HS-5 (cell line): ENCODE measurements at regions not wholly inside any gene's neighbourhood (a gene's known extent, or its start where the extent isn't known, plus 50 kb on each side); places are given as distances from the start of the nearest gene placed in this dataset.
A peak's percentile ranks its signal among the peaks of the same experiment; 100 is the strongest.
"Not testable (repeated sequence)": the region's sequence is repeated elsewhere in the genome, so short reads cannot be mapped to it uniquely, and the experiment has no call there.

Source experiments
- DNase-seq: peaks from one replicate; pipeline ENCODE4 v3.0.0-alpha.2; 2012; ENCODE audit warnings: low read depth

DNA sequence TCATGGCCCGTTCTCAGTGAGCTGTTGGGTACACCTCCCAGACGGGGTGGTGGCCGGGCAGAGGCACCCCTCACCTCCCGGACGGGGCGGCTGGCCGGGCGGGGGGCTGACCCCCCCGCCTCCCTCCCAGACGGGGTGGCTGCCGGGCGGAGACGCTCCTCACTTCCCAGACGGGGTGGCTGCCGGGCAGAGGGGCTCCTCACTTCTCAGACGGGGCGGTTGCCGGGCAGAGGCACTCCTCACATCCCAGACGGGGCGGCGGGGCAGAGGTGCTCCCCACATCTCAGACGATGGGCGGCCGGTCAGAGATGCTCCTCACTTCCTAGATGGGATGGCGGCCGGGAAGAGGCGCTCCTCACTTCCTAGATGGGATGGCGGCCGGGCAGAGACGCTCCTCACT lies 129.7 kb upstream of the DAAM1 start:
- DNase-seq, result not testable (repeated sequence)

- no peak for DNase-seq
Observed at GRCh38 chr14:59060841-59061240, 127.6 kb upstream of the DAAM1 start.

- no peak for DNase-seq
Observed at GRCh38 chr14:59061292-59061691, 127.2 kb upstream of the DAAM1 start.

DNA sequence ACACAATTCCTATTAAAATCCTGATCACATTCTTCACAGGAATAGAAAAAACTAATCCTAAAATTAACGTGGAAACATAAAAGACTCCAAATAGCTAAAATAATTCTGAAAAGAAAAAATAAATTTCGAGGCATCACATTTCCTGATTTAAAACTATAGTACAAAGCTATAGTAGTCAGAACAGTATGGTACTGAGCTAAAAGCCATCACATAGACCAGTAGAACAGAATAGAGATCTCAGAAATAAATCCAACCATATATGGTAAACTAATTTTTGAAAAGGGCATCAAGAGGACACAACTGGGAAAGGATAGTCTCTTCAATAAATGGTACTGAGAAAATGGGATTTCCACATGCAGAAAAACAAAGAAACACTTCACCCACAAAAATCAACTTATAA lies 125.2 kb upstream of the DAAM1 start:
- DNase-seq, result no peak

GRCh38 chr14:59067127-59067894 lies 121.2 kb upstream of the DAAM1 start:
- no peak for DNase-seq

DNA sequence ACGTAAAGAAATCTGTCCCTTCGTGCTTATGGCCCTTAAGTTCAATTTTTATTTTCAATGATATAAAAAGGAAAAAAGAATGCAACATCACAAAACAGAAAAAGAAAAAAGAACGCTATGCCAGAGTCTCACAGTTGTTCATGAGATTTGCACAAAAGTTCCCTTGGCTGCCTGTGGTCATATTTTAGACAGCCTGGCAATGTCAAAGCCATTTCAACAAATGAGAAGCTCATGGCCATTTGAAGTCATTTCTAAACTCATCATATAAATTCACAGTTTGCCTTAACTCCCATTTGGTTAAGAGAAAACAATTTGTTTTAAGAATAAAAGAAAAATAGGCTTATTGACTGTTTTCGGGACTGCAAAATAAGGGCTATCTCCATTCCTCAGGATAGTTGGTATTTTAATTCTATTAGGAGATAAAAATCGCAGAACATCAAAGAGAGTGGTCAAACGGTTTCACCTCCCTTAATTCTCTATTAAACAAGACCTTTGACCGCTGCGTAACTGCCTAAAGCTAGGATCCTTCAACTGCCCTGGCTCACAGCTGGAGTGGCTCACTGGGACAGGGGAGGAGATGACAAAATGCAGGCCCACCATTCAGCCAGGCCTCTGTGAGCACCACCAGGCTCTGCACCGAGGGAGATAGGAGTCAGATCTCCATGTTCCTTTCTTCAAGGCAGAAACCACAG lies 119.2 kb upstream of the DAAM1 start:
- DNase-seq, result no peak

- DNase-seq, result no peak
Observed at GRCh38 chr14:59075506-59075905, 113.0 kb upstream of the DAAM1 start.

DNA sequence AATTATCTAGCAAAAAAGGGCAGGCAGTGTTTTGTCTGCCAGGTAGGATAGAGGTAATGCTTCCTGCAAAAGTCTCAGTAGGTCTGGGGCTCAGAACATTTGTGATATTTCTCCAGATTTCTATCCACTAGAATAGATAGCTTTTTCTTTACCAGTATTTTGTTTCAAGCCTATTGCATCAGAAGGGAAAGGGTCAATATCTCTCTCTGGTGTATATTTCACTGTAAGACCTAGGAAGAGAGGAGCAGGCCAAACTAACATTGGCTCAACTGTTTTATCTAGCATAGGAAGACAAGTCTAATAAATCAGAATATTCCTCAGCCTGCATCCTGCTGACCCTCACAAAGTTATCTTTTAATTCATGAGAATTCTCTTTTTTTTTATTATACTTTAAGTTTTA lies 106.7 kb upstream of the DAAM1 start:
- no peak for DNase-seq

- DNase-seq, result no peak
Observed at GRCh38 chr14:59085207-59085739, 103.2 kb upstream of the DAAM1 start.

GRCh38 chr14:59086241-59086882 lies 102.1 kb upstream of the DAAM1 start:
- DNase-seq, result no peak

- no peak for DNase-seq
Observed at GRCh38 chr14:59087240-59087639, 101.2 kb upstream of the DAAM1 start.

GRCh38 chr14:59087711-59088110 lies 100.8 kb upstream of the DAAM1 start:
- DNase-seq, result no peak

DNA sequence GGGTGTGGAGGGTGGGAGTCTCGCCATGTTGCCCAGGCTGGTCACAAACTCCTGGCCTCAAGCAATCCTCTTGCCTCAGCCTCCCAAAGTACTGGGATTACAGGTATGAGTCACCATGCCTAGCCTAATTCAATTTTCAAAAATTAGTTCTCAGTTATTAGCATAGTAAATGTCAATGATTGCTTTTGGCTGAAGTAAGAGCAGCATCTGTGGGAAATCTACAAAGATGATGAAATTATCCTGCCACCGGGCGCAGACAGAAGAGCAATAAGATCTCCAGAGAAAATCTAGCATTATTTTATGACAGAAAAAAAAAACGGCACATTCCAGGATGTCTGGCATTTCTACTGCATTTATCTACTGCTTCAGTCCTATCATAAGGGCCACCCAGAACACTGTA lies 97.9 kb upstream of the DAAM1 start:
- DNase-seq, result no peak

GRCh38 chr14:59091404-59091803 lies 97.1 kb upstream of the DAAM1 start:
- DNase-seq, result no peak

- DNase-seq, result no peak
Observed at GRCh38 chr14:59091976-59092375, 96.5 kb upstream of the DAAM1 start.

GRCh38 chr14:59093902-59094301 lies 94.6 kb upstream of the DAAM1 start:
- no peak for DNase-seq

GRCh38 chr14:59096303-59096702 lies 92.2 kb upstream of the DAAM1 start:
- DNase-seq, result no peak

- no peak for DNase-seq
Observed at GRCh38 chr14:59097681-59098080, 90.8 kb upstream of the DAAM1 start.

GRCh38 chr14:59098377-59098776 lies 90.1 kb upstream of the DAAM1 start:
- DNase-seq, result peak; percentile 84

GRCh38 chr14:59100205-59100604 lies 88.3 kb upstream of the DAAM1 start:
- no peak for DNase-seq

DNA sequence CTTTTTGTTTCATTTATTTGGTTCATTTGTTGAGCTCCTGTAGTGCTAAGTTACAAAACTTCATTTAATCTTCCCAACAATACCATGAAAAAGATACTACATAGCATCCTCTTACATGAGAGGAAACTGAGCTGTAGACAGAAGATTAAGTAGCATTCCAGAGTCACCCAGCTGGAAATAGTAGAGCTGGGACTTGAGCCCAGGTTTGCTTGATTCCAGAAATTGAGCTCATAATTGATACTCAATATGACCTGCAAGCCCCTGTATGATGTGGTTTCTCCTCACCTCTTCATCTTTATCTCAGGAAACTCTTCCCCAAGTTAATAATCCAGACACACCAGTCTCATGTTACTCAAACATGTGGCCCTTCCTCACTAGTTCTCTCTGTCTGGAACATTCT lies 87.0 kb upstream of the DAAM1 start:
- DNase-seq, result no peak

DNA sequence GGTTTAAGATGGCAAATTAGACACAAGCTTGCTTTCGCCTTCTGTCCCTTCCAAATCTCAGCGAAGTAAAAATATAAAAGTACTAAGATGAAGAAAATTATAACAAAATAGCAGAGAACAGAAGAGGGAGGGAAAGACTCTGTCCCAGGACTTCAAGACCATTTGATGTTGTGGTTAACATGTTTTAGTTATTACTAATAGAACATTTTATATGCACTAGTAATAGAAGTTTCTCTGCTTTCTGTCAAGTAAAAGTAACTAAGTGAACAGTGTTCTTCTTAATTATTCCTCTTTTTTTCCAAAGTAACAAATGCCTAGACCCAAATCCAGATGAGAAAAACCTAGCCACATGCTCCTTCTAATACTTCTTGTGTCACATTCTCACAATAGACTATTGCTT lies 85.1 kb upstream of the DAAM1 start:
- no peak for DNase-seq

- DNase-seq, result no peak
Observed at GRCh38 chr14:59107819-59108218, 80.6 kb upstream of the DAAM1 start.
